Smooth muscle cell (in vitro differentiated cells): ENCODE measurements at regions not wholly inside any gene's neighbourhood (a gene's known extent, or its start where the extent isn't known, plus 50 kb on each side); places are given as distances from the start of the nearest gene placed in this dataset.

ENCODE experiments used
- DNase-seq: peaks from one replicate; lab custom pipeline; 2025; ENCODE audit not compliant: unreplicated experiment; lab: John Stamatoyannopoulos, UW
- H2AFZ ChIP-seq: fragments of 200-600 bp; sonication (generic); 2 replicates; pipeline ENCODE4 v1.6.0; 2016; ENCODE audit warnings: antibody characterized with exemption, low read depth, mild to moderate bottlenecking
- H3F3A ChIP-seq: fragments of 200-600 bp; sonication (generic); 2 replicates; pipeline ENCODE4 v1.6.0; 2017; ENCODE audit warnings: antibody characterized with exemption, low read depth
- H3K27ac ChIP-seq: fragments of 200-600 bp; sonication (generic); 2 replicates; pipeline ENCODE4 v1.5.1; 2016; ENCODE audit warnings: low read depth, mild to moderate bottlenecking
- H3K27me3 ChIP-seq: fragments of 200-600 bp; sonication (generic); 2 replicates; pipeline ENCODE4 v1.6.1; 2016; ENCODE audit warnings: low read depth, mild to moderate bottlenecking
- H3K36me3 ChIP-seq: fragments of 200-600 bp; sonication (generic); 2 replicates; pipeline ENCODE4 v1.5.1; 2016; ENCODE audit warnings: low read depth
- H3K4me1 ChIP-seq: fragments of 200-600 bp; sonication (generic); 2 replicates; pipeline ENCODE4 v1.5.1; 2016; ENCODE audit warnings: low read depth
- H3K4me2 ChIP-seq: fragments of 200-600 bp; sonication (generic); 2 replicates; pipeline ENCODE4 v1.6.0; 2016; ENCODE audit warnings: mild to moderate bottlenecking
- H3K4me3 ChIP-seq: fragments of 200-600 bp; sonication (generic); 2 replicates; pipeline ENCODE4 v1.5.1; 2016; ENCODE audit warnings: mild to moderate bottlenecking
- H3K79me2 ChIP-seq: fragments of 200-600 bp; sonication (generic); 2 replicates; pipeline ENCODE4 v1.6.0; 2016; ENCODE audit warnings: low read depth, mild to moderate bottlenecking
- H3K9ac ChIP-seq: fragments of 200-600 bp; sonication (generic); 2 replicates; pipeline ENCODE4 v1.6.0; 2016; ENCODE audit warnings: low read depth
- H3K9me3 ChIP-seq: fragments of 200-600 bp; sonication (generic); replicated peaks from 2 replicates; pipeline ENCODE4 v1.5.1; 2016; ENCODE audit warnings: low read depth
- H4K20me1 ChIP-seq: fragments of 200-600 bp; sonication (generic); 2 replicates; pipeline ENCODE4 v1.6.0; 2016; ENCODE audit warnings: low read depth
- CTCF ChIP-seq: fragments of 200-600 bp; sonication (generic); IDR thresholded peaks from 2 replicates; pipeline ENCODE4 v1.5.1; 2017; ENCODE audit warnings: borderline replicate concordance, mild to moderate bottlenecking, antibody characterized with exemption; ENCODE audit not compliant: insufficient read depth, poor library complexity, severe bottlenecking
- WGBS: methylation state at CpG from one replicate; pipeline ENCODE4 v1.1.7; 2016; ENCODE audit warnings: low lambda C conversion rate; 5-methylcytosine and 5-hydroxymethylcytosine counted together

- no peak for TF ChIP-seq CTCF
- Histone ChIP-seq H4K20me1 (no peaks in the 10 kb centered on the region), H2AFZ (no peak overlapping the region), H3K79me2 (no peaks in the 10 kb centered on the region), H3K27me3 (no peaks in the 10 kb centered on the region), H3K4me2 (no peak overlapping the region), H3K4me3 (no peak overlapping the region), H3K9ac (no peak overlapping the region), H3K27ac (no peak overlapping the region), H3K36me3 (no peaks in the 10 kb centered on the region), H3K9me3 (no peaks in the 10 kb centered on the region), H3K4me1 (no peaks in the 10 kb centered on the region), H3F3A (peaks cover 9% of the 10 kb centered on the region)
- 93% methylated on average over 3 of the region's 3 CpGs for WGBS
- no peak for DNase-seq
Observed at GRCh38 chr1:58909914-58910681, 126.3 kb upstream of the JUN start.

- Histone ChIP-seq H3K4me3 (no peak overlapping the region), H3K9ac (no peak overlapping the region), H3K27ac (no peak overlapping the region), H3K36me3 (no peaks in the 10 kb centered on the region), H4K20me1 (no peaks in the 10 kb centered on the region), H3K9me3 (no peaks in the 10 kb centered on the region), H3K27me3 (no peaks in the 10 kb centered on the region), H2AFZ (no peak overlapping the region), H3K4me2 (no peak overlapping the region), H3F3A (no peaks in the 10 kb centered on the region), H3K79me2 (no peaks in the 10 kb centered on the region), H3K4me1 (no peaks in the 10 kb centered on the region)
- no peak for TF ChIP-seq CTCF
- DNase-seq = no peak
- 92% methylated on average over 7 of the region's 7 CpGs for WGBS
Observed at GRCh38 chr1:58911841-58912499, 128.1 kb upstream of the JUN start.

- H4K20me1 ChIP-seq = no peaks in the 10 kb centered on the region
- H3K27me3 ChIP-seq = no peaks in the 10 kb centered on the region
- no peak overlapping the region for H3K4me3 ChIP-seq
- H3K4me1 ChIP-seq = no peaks in the 10 kb centered on the region
- no peak overlapping the region for H3K27ac ChIP-seq
- H3K36me3 ChIP-seq = no peaks in the 10 kb centered on the region
- no peaks in the 10 kb centered on the region for H3K9me3 ChIP-seq
- no peak overlapping the region for H3K9ac ChIP-seq
- H2AFZ ChIP-seq = no peak overlapping the region
- no peak overlapping the region for H3K4me2 ChIP-seq
- H3F3A ChIP-seq = no peaks in the 10 kb centered on the region
- no peaks in the 10 kb centered on the region for H3K79me2 ChIP-seq
- no peak for TF ChIP-seq CTCF
- DNase-seq = no peak
Observed at GRCh38 chr1:58914925-58915324, 131.1 kb upstream of the JUN start.
